ENCODE measurements at regions not wholly inside any gene's neighbourhood (a gene's known extent, or its start where the extent isn't known, plus 50 kb on each side); places are given as distances from the start of the nearest gene placed in this dataset.

- DNase-seq: no peak
These were observed 65.4 kb upstream of the DIP2C start for GRCh38 chr10:754914-755313.

GRCh38 chr10:753530-753929 lies 64.1 kb upstream of the DIP2C start:
- DNase-seq: peak; percentile 9

DNA sequence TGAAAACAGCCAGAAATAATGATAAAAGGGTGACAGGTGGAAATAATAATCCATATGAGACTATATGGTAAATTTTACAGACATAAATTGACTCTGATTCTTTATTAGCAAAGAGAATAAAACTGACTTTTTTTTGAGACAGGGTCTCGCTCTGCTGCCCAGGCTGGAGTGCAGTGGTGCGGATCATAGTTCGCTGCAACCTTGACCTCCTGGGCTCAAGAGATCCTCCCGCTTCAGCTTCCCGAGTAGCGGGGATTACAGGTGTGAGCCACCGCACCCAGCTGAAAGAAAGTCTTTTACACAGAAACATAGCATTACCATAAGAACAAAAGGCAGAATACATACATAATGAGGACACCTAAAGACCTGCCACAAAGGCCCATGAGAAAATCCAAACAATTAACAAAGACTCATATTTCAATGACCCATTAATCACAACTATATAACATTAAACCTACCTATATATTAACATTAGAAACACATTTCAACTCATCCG lies 51.5 kb upstream of the DIP2C start:
- DNase-seq: no peak

DNA sequence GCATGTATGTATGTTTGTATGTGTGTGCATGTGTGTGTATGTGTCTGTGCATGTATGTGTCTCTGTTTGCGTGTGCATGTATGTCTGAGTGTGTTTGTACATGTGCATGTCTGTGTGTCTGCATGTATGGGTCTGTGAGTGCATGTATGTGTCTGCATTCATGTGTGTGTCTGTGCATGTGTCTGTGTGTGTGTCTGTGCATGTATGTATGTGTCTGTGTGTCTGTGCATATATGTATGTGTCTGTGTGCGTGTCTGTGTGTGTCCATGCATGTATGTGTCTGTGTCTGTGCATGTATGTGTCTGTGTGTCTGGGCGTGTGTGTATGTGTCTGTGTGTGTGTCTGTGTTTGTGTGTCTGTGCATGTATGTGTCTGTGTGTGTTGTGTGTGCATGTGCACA lies 49.9 kb upstream of the DIP2C start:
- DNase-seq: no peak

Data from KG1 (cell line).